NCI-H510A (cell line): ENCODE measurements at regions not wholly inside any gene's neighbourhood (a gene's known extent, or its start where the extent isn't known, plus 50 kb on each side); places are given as distances from the start of the nearest gene placed in this dataset.
"Not testable (repeated sequence)": the region's sequence is repeated elsewhere in the genome, so short reads cannot be mapped to it uniquely, and the experiment has no call there.

Experiments
- DNase-seq: peaks from one replicate; lab custom pipeline; 2025; lab: John Stamatoyannopoulos, UW

GRCh38 chr4:12447451-12447850 lies 1018.8 kb upstream of the HS3ST1 start:
- no peak for DNase-seq

GRCh38 chr4:12446657-12447185 lies 1018.0 kb upstream of the HS3ST1 start:
- no peak for DNase-seq

DNA sequence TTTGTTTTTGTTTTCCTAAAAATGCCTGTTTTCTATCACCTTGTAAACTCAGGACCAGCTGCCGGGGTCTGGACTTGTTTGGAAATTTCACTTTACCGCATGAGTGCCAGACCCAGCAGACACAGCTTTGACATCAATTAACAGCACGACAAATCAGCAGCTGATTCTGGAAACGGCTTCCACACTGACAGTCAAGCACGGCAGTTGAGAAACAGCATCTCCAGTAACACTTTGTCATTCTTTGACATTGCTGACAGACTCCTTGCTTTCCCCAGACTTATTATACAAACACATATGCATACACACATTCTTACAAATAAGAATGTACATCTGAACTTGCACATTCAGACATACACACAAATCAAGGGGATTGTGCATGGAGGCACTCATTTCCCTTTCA lies 1017.6 kb upstream of the HS3ST1 start:
- DNase-seq, result no peak

DNA sequence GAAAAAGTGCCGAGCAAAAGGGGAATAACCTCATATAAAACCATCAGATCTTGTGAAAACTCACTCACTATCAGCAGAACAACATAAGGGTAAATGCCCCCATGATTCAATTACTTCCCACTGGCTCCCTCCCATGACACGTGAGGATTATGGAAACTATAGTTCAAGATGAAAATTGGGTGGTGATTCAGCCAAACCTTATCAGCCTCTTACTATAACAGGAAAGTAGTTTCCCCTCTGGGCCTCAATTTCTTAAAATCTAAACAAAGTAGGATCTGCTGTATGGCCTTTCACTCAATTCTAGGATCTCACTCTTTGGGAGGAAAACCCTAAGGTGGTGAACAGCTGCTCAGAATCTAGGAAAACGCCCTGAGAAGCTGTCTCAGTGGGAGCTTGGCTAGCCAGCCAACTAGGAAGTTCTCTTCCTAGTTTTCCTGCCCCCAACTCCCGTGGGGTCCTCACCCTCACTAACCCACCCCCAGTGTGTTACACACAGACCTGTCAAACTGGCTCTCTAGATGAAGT lies 1017.1 kb upstream of the HS3ST1 start:
- no peak for DNase-seq

- no peak for DNase-seq
These were observed 1011.1 kb upstream of the HS3ST1 start for GRCh38 chr4:12439633-12440305.

DNA sequence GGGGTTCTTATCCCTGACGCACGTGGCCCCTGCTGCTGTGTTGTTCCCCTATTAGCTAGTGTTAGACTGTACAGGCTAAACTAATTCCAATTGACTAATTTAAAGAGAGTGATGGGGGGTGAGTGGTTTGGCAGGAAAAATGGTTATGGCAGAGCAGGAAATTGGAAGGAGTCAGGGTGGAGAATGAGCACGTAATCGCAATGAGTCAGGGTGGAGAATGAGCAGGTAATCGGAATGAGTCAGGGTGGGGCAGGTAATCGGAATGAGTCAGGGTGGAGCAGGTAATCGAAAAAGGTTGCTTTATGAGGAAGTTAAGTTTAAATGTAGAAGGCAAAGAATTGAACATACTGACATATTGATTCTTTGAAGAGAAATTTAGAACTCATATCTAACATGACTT lies 1002.6 kb upstream of the HS3ST1 start:
- DNase-seq, result not testable (repeated sequence)

DNA sequence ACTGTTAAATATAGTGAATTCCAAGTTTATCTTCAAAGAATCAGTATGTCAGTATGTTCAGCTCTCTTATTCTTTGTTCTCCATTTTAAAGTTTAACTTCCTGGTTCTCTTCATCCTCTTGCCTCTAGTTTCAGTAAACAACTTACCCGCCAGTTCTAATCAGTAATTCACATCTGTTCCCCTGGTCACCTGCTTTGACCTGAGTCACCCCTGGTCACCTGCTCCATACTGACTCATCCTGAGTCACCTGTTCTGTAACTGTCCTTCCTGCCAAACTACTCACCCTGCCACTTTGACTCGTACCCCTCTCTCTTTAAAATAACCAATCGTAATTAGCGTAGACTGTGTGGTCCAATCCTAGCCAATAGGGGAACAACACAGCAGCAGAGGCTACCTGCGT lies 992.7 kb upstream of the HS3ST1 start:
- DNase-seq, result no peak

GRCh38 chr4:12416755-12417154 lies 988.1 kb upstream of the HS3ST1 start:
- DNase-seq, result no peak

GRCh38 chr4:12414181-12414812 lies 985.6 kb upstream of the HS3ST1 start:
- no peak for DNase-seq

DNA sequence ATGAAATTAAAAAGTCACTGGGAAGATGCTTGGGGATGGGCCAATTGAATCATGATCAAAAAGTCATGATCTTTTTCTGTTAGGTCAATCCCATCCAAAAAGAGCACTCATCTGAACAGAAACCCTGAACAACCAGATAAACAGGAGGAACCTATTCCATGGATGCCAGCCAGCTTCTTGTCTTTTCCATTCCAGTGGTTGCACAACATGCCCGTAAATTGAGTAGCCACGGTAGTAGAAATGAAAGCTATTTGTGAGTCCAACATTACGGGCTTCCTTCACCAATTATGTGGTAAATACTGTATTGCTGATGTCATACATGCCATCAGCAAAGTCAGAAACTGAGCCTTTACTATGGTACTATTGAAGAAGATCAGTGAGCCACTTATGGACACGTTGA lies 982.4 kb upstream of the HS3ST1 start:
- DNase-seq, result no peak

GRCh38 chr4:12409507-12410190 lies 981.0 kb upstream of the HS3ST1 start:
- no peak for DNase-seq

DNA sequence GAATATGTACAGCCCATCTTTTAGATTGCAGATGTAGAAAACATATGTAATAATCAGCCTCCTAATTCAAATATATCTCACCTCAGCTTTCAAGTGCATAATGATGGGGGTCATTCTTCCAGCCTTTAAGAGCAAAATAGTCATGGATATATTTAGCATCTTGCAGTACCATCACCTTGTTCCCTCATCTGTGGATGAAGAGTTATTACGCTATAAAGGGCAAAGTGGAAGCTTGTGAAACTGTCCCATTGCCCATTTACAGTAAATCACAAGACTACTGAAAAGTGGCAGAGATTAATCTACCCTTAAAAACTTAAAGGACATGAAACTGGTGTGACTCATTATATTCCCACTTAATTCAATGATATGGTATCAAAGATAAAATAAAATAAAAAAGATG lies 979.7 kb upstream of the HS3ST1 start:
- no peak for DNase-seq

DNA sequence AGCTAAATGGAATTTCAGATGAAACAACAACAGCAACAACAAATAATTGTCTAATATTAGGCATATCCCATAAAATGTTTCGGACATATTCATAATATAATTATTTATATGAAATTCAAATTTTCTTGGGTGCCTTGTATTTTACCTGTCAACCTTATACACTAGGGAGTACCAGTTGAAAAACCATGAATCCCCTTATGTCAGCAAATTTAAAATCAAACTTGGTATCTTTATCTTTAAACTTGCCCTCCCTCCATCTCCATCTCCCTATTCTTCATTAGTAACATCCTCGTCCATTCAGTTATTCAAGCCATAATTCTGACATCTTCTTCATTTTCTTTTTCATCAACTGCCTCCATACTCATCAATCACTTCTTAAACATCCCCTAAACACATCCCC lies 974.5 kb upstream of the HS3ST1 start:
- DNase-seq, result no peak

- no peak for DNase-seq
These were observed 971.1 kb upstream of the HS3ST1 start for GRCh38 chr4:12399781-12400180.

GRCh38 chr4:12393631-12394262 lies 965.1 kb upstream of the HS3ST1 start:
- DNase-seq, result no peak

DNA sequence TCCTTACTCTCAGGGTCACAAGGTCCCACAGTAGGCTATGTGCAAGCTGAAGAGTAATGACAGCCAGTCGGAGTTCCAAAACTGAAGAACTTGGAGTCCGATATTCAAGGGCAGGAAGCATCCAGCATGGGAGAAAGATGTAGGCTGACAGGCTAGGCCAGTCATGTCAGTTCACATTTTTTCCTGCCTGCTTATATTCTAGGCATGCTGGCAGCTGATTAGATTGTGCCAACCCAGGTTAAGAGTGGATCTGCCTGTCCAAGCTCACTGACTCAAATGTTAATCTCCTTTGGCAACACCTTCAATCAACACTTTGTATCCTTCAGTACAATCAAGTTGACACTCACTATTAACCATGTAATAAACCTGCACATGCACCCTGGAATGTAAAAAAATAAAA lies 960.9 kb upstream of the HS3ST1 start:
- DNase-seq, result no peak

DNA sequence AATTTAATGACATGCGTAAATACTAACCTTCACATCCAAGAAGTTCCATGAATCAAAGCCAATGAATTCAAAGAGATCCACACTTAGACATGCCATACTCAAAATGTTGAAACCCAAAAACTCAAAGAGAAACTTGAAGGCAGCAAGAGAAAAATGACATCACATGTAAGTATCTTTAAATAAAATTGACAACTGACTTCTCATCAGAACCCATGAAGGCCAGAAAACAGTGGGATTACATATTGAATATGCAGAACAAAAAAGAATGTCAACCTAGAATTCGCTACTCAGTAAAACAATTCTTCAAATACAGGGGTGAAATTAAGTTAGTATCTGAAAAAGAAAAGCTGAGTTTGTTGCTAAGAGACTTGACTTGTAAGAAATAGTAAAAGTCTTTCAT lies 953.9 kb upstream of the HS3ST1 start:
- DNase-seq, result no peak

DNA sequence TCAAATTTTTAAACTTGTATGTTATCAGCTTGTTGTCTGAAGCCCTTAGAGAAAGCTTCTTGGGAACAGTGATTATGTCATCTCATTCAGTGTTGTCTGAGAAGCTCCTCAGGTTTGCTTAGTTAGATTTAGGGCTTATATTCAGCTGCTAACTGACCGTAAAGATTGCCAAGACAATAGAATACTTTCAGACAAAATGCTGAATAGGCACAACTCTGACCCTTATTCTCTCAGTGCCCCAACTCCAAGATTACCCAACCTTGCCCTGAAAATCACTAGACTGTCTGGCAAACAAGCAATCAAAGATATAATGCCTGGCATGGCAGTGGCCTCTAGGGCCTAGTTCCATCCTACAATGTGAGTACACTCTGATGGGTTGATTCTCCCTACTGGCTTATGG lies 950.5 kb upstream of the HS3ST1 start:
- DNase-seq, result no peak

GRCh38 chr4:12375805-12376204 lies 947.1 kb upstream of the HS3ST1 start:
- DNase-seq, result no peak

GRCh38 chr4:12365869-12366268 lies 937.2 kb upstream of the HS3ST1 start:
- not testable (repeated sequence) for DNase-seq

DNA sequence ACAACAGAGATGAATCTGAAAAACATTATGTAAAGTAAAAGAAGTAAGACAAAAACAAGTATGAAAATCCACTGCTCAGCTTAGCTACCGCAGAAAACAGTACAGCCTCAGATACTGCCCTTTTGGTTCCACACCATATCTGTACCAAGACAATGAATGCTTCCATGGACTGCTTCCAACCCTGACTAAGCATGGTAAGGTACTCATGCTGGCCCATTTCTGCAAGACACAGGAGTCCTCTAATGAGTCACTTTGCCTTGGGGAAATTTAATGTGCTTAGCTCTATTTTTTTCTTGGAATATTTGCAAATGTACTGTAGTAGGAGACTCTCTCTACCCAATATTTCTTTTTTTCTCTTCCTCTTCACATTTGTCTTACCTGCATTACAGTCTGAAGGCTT lies 931.7 kb upstream of the HS3ST1 start:
- no peak for DNase-seq

DNA sequence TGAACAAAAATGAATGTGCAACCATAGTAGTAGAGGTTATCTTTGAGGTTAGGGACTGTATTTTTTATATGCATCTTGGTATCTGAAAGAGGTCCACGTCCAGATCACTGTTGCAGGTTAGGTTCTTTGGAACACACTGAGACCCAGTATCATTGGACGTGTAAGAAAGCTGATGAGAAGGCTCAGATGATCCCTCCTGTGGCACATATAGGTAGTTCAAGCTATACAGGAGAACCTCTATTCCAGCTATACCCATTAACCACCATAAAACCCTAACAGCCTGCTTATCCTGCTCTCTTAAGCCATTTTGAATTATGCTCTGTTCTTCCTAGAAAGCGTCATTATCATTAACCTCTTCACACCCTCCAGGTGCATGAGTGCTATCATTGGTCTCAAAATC lies 930.7 kb upstream of the HS3ST1 start:
- no peak for DNase-seq

- DNase-seq, result not testable (repeated sequence)
These were observed 904.4 kb upstream of the HS3ST1 start for GRCh38 chr4:12333083-12333482.
